ENCODE measurements at regions not wholly inside any gene's neighbourhood (a gene's known extent, or its start where the extent isn't known, plus 50 kb on each side); places are given as distances from the start of the nearest gene placed in this dataset.

DNA sequence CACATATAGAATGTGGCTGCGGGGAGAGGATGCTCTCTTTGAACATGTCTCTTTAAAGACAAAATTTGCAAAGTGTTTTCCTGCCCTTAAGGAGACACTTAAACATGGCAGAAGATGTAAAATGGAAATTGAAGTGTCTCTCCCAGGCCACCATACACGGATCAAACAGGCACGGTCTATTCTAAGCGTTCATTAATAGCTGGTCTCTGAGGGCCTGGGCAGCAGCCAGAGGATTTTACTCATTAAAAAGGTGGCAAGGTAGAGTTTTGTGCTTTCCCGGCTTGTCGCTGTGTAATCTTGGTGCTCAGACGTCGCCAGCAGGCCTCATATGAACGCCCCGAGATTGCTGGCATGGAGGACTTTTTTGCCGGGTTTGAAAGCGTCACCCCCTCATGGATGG, 205.5 kb downstream of the EMX2 start:
- Histone ChIP-seq H2AFZ (ENCODE audit: low read length) (no peak overlapping the region), H3K4me1 (ENCODE audit: insufficient read depth, low read length) (no peaks in the 10 kb centered on the region), H3K36me3 (ENCODE audit: insufficient read depth, low read length) (no peaks in the 10 kb centered on the region), H3K9me3 (ENCODE audit: low read depth, low read length) (no peaks in the 10 kb centered on the region), H3K27me3 (ENCODE audit: insufficient read depth, low read length) (no peaks in the 10 kb centered on the region), H3K4me3 (ENCODE audit: insufficient read depth, low read length) (no peak overlapping the region), H3K4me2 (ENCODE audit: insufficient read depth, low read length) (no peak overlapping the region), H3K27ac (ENCODE audit: low read depth, low read length) (no peak overlapping the region), H3K79me2 (ENCODE audit: insufficient read depth, low read length) (no peaks in the 10 kb centered on the region), H4K20me1 (ENCODE audit: insufficient read depth, low read length) (no peaks in the 10 kb centered on the region)
- TF ChIP-seq, protein P1, sequence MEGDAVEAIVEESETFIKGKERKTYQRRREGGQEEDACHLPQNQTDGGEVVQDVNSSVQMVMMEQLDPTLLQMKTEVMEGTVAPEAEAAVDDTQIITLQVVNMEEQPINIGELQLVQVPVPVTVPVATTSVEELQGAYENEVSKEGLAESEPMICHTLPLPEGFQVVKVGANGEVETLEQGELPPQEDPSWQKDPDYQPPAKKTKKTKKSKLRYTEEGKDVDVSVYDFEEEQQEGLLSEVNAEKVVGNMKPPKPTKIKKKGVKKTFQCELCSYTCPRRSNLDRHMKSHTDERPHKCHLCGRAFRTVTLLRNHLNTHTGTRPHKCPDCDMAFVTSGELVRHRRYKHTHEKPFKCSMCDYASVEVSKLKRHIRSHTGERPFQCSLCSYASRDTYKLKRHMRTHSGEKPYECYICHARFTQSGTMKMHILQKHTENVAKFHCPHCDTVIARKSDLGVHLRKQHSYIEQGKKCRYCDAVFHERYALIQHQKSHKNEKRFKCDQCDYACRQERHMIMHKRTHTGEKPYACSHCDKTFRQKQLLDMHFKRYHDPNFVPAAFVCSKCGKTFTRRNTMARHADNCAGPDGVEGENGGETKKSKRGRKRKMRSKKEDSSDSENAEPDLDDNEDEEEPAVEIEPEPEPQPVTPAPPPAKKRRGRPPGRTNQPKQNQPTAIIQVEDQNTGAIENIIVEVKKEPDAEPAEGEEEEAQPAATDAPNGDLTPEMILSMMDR (IDR thresholded peaks at IDR 0.05; ENCODE audit: extremely low read depth, low read depth, low read length), result no peak
- DNase-seq (ENCODE audit: insufficient read length, low spot score, missing footprints), result no peak

DNA sequence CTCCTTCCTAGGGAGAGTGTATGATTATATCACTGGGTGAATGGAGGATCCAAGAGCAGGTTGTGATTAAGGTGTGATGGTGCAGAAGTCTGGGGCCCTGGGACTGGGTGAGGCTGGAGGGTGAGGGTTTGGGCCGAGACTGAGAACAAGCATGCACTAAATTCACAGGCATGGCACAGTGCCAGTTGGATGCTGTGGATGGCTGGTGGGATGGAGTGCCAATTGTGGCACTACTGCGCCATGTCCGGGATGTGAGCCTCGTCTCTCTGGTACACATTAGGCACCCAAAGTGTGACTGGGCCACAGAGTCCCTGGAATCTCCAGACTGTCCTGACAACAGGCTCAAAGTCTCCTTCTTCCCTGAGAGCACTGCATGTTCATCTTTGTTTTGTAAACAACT, 208.1 kb downstream of the EMX2 start:
- Histone ChIP-seq H3K27me3 (ENCODE audit: insufficient read depth, low read length) (no peaks in the 10 kb centered on the region), H3K4me2 (ENCODE audit: insufficient read depth, low read length) (no peak overlapping the region), H3K79me2 (ENCODE audit: insufficient read depth, low read length) (no peaks in the 10 kb centered on the region), H3K27ac (ENCODE audit: low read depth, low read length) (no peak overlapping the region), H3K4me1 (ENCODE audit: insufficient read depth, low read length) (no peaks in the 10 kb centered on the region), H3K36me3 (ENCODE audit: insufficient read depth, low read length) (no peaks in the 10 kb centered on the region), H3K9me3 (ENCODE audit: low read depth, low read length) (no peaks in the 10 kb centered on the region), H3K4me3 (ENCODE audit: insufficient read depth, low read length) (no peak overlapping the region), H2AFZ (ENCODE audit: low read length) (no peak overlapping the region), H4K20me1 (ENCODE audit: insufficient read depth, low read length) (no peaks in the 10 kb centered on the region)
- no peak for DNase-seq (ENCODE audit: insufficient read length, low spot score, missing footprints)
- TF ChIP-seq, protein P1 (IDR thresholded peaks at IDR 0.05; ENCODE audit: extremely low read depth, low read depth, low read length), result no peak

DNA sequence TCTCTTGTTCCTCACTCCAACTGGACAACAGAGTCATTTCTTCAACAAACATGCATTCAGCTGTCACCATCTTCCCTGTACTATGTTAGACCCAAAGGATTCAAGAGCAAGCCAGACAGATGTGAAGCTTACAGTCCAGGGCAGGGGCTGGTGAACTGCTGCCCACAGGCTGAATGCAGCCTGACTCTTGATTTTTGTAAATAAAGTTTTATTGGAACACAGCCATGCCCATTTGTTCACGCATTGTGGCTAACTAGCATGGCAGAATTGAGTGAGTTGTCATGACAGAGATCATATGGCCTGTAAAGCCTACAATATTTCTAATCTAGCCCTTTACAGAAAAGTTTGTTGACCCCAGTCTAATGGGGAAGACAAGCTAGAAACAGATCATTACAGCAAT, 208.7 kb downstream of the EMX2 start:
- no peaks in the 10 kb centered on the region for H3K27me3 ChIP-seq (ENCODE audit: insufficient read depth, low read length)
- H3K36me3 ChIP-seq (ENCODE audit: insufficient read depth, low read length), result no peaks in the 10 kb centered on the region
- TF ChIP-seq, protein P1 (IDR thresholded peaks at IDR 0.05; ENCODE audit: extremely low read depth, low read depth, low read length), result no peak
- DNase-seq (ENCODE audit: insufficient read length, low spot score, missing footprints), result no peak
- H3K9me3 ChIP-seq (ENCODE audit: low read depth, low read length), result no peaks in the 10 kb centered on the region
- no peaks in the 10 kb centered on the region for H3K79me2 ChIP-seq (ENCODE audit: insufficient read depth, low read length)
- H3K4me1 ChIP-seq (ENCODE audit: insufficient read depth, low read length), result no peaks in the 10 kb centered on the region
- no peak overlapping the region for H2AFZ ChIP-seq (ENCODE audit: low read length)
- no peak overlapping the region for H3K4me2 ChIP-seq (ENCODE audit: insufficient read depth, low read length)
- no peaks in the 10 kb centered on the region for H4K20me1 ChIP-seq (ENCODE audit: insufficient read depth, low read length)
- no peak overlapping the region for H3K27ac ChIP-seq (ENCODE audit: low read depth, low read length)
- H3K4me3 ChIP-seq (ENCODE audit: insufficient read depth, low read length), result no peak overlapping the region

DNA sequence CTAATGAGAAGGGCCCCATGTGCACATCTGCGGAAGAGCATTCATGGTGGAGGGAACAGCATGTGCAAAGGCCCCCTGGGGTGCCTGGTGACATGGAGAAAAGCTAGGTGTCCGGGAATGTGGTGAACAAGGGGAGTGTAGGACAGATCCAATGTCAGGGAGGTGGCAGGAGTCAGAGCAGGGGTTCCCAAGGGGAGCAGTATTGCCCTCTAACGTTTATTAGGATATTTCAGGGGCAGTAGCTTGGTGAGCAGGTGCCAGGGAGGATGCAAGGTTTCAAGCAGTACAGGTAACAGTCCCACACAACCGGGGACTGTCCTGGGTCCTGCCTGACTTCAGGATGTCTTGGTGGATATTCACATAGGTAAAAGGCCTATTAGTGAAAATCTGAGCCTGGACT, 209.6 kb downstream of the EMX2 start:
- H3K4me2 ChIP-seq (ENCODE audit: insufficient read depth, low read length), result no peak overlapping the region
- TF ChIP-seq, protein P1 (IDR thresholded peaks at IDR 0.05; ENCODE audit: extremely low read depth, low read depth, low read length), result no peak

More for the DNA sequence above, 209.6 kb downstream of the EMX2 start:
- Histone ChIP-seq H3K4me1 (ENCODE audit: insufficient read depth, low read length) (no peaks in the 10 kb centered on the region), H3K27me3 (ENCODE audit: insufficient read depth, low read length) (no peaks in the 10 kb centered on the region), H2AFZ (ENCODE audit: low read length) (no peak overlapping the region), H3K4me3 (ENCODE audit: insufficient read depth, low read length) (no peak overlapping the region), H4K20me1 (ENCODE audit: insufficient read depth, low read length) (no peaks in the 10 kb centered on the region), H3K36me3 (ENCODE audit: insufficient read depth, low read length) (no peaks in the 10 kb centered on the region), H3K9me3 (ENCODE audit: low read depth, low read length) (no peaks in the 10 kb centered on the region), H3K27ac (ENCODE audit: low read depth, low read length) (no peak overlapping the region), H3K79me2 (ENCODE audit: insufficient read depth, low read length) (no peaks in the 10 kb centered on the region)
- DNase-seq (ENCODE audit: insufficient read length, low spot score, missing footprints), result no peak

Data from osteoblast (primary cell).